Smooth muscle cell (in vitro differentiated cells): ENCODE measurements at regions not wholly inside any gene's neighbourhood (a gene's known extent, or its start where the extent isn't known, plus 50 kb on each side); places are given as distances from the start of the nearest gene placed in this dataset.

Source experiments
- DNase-seq: peaks from one replicate; lab custom pipeline; 2025; ENCODE audit not compliant: unreplicated experiment; lab: John Stamatoyannopoulos, UW
- H2AFZ ChIP-seq: fragments of 200-600 bp; sonication (generic); 2 replicates; pipeline ENCODE4 v1.6.0; 2016; ENCODE audit warnings: antibody characterized with exemption, low read depth, mild to moderate bottlenecking
- H3F3A ChIP-seq: fragments of 200-600 bp; sonication (generic); 2 replicates; pipeline ENCODE4 v1.6.0; 2017; ENCODE audit warnings: antibody characterized with exemption, low read depth
- H3K27ac ChIP-seq: fragments of 200-600 bp; sonication (generic); 2 replicates; pipeline ENCODE4 v1.5.1; 2016; ENCODE audit warnings: low read depth, mild to moderate bottlenecking
- H3K27me3 ChIP-seq: fragments of 200-600 bp; sonication (generic); 2 replicates; pipeline ENCODE4 v1.6.1; 2016; ENCODE audit warnings: low read depth, mild to moderate bottlenecking
- H3K36me3 ChIP-seq: fragments of 200-600 bp; sonication (generic); 2 replicates; pipeline ENCODE4 v1.5.1; 2016; ENCODE audit warnings: low read depth
- H3K4me1 ChIP-seq: fragments of 200-600 bp; sonication (generic); 2 replicates; pipeline ENCODE4 v1.5.1; 2016; ENCODE audit warnings: low read depth
- H3K4me2 ChIP-seq: fragments of 200-600 bp; sonication (generic); 2 replicates; pipeline ENCODE4 v1.6.0; 2016; ENCODE audit warnings: mild to moderate bottlenecking
- H3K4me3 ChIP-seq: fragments of 200-600 bp; sonication (generic); 2 replicates; pipeline ENCODE4 v1.5.1; 2016; ENCODE audit warnings: mild to moderate bottlenecking
- H3K79me2 ChIP-seq: fragments of 200-600 bp; sonication (generic); 2 replicates; pipeline ENCODE4 v1.6.0; 2016; ENCODE audit warnings: low read depth, mild to moderate bottlenecking
- H3K9ac ChIP-seq: fragments of 200-600 bp; sonication (generic); 2 replicates; pipeline ENCODE4 v1.6.0; 2016; ENCODE audit warnings: low read depth
- H3K9me3 ChIP-seq: fragments of 200-600 bp; sonication (generic); replicated peaks from 2 replicates; pipeline ENCODE4 v1.5.1; 2016; ENCODE audit warnings: low read depth
- H4K20me1 ChIP-seq: fragments of 200-600 bp; sonication (generic); 2 replicates; pipeline ENCODE4 v1.6.0; 2016; ENCODE audit warnings: low read depth
- CTCF ChIP-seq: fragments of 200-600 bp; sonication (generic); IDR thresholded peaks from 2 replicates; pipeline ENCODE4 v1.5.1; 2017; ENCODE audit warnings: borderline replicate concordance, mild to moderate bottlenecking, antibody characterized with exemption; ENCODE audit not compliant: insufficient read depth, poor library complexity, severe bottlenecking
- WGBS: methylation state at CpG from one replicate; pipeline ENCODE4 v1.1.7; 2016; ENCODE audit warnings: low lambda C conversion rate; 5-methylcytosine and 5-hydroxymethylcytosine counted together

- H3F3A ChIP-seq, result no peaks in the 10 kb centered on the region
- no peak overlapping the region for H3K27ac ChIP-seq
- WGBS, result 82% methylated on average over 10 of the region's 10 CpGs
- no peaks in the 10 kb centered on the region for H3K79me2 ChIP-seq
- H2AFZ ChIP-seq, result no peak overlapping the region
- H3K4me3 ChIP-seq, result no peak overlapping the region
- no peaks in the 10 kb centered on the region for H3K4me1 ChIP-seq
- H3K4me2 ChIP-seq, result no peak overlapping the region
- no peaks in the 10 kb centered on the region for H3K36me3 ChIP-seq
- H3K9ac ChIP-seq, result no peak overlapping the region
- peaks cover 38% of the 10 kb centered on the region for H3K27me3 ChIP-seq
- no peaks in the 10 kb centered on the region for H4K20me1 ChIP-seq
- no peaks in the 10 kb centered on the region for H3K9me3 ChIP-seq
- no peak for TF ChIP-seq CTCF
- DNase-seq, result no peak
Measured at GRCh38 chr16:80366023-80366422, 174.8 kb upstream of the DYNLRB2 start.

GRCh38 chr16:80362816-80363215, 178.0 kb upstream of the DYNLRB2 start:
- no peaks in the 10 kb centered on the region for H3K9me3 ChIP-seq
- no peaks in the 10 kb centered on the region for H3K79me2 ChIP-seq
- no peaks in the 10 kb centered on the region for H3F3A ChIP-seq
- no peaks in the 10 kb centered on the region for H3K36me3 ChIP-seq
- no peak overlapping the region for H3K4me2 ChIP-seq
- peaks cover 41% of the 10 kb centered on the region for H3K27me3 ChIP-seq
- no peak overlapping the region for H3K4me3 ChIP-seq
- H3K27ac ChIP-seq, result no peak overlapping the region
- DNase-seq, result no peak
- no peaks in the 10 kb centered on the region for H4K20me1 ChIP-seq
- no peak overlapping the region for H2AFZ ChIP-seq
- 97% methylated on average over 3 of the region's 3 CpGs for WGBS
- H3K4me1 ChIP-seq, result no peaks in the 10 kb centered on the region
- TF ChIP-seq CTCF, result no peak
- no peak overlapping the region for H3K9ac ChIP-seq

- Histone ChIP-seq H3K79me2 (no peaks in the 10 kb centered on the region), H4K20me1 (no peaks in the 10 kb centered on the region), H3K27me3 (peaks cover 3% of the 10 kb centered on the region), H3K27ac (no peak overlapping the region), H3F3A (no peaks in the 10 kb centered on the region), H3K4me1 (no peaks in the 10 kb centered on the region), H3K36me3 (no peaks in the 10 kb centered on the region), H2AFZ (no peak overlapping the region), H3K4me2 (no peak overlapping the region), H3K4me3 (no peak overlapping the region), H3K9me3 (no peaks in the 10 kb centered on the region), H3K9ac (no peak overlapping the region)
- no peak for DNase-seq
- no peak for TF ChIP-seq CTCF
- WGBS, result 92% methylated on average over 9 of the region's 9 CpGs
Measured at GRCh38 chr16:80356365-80356764, 184.4 kb upstream of the DYNLRB2 start.

GRCh38 chr16:80355335-80355734, 185.5 kb upstream of the DYNLRB2 start:
- peaks cover 3% of the 10 kb centered on the region for H3K27me3 ChIP-seq
- 90% methylated on average over 1 of the region's 1 CpG for WGBS

More at GRCh38 chr16:80355335-80355734, 185.5 kb upstream of the DYNLRB2 start:
- H3K9ac ChIP-seq, result no peak overlapping the region
- no peak overlapping the region for H3K4me3 ChIP-seq
- no peak for TF ChIP-seq CTCF
- no peak overlapping the region for H3K4me2 ChIP-seq
- no peaks in the 10 kb centered on the region for H3K36me3 ChIP-seq
- no peak overlapping the region for H3K27ac ChIP-seq
- no peak overlapping the region for H2AFZ ChIP-seq
- DNase-seq, result no peak
- no peaks in the 10 kb centered on the region for H3K79me2 ChIP-seq
- no peaks in the 10 kb centered on the region for H3K9me3 ChIP-seq
- H4K20me1 ChIP-seq, result no peaks in the 10 kb centered on the region
- H3F3A ChIP-seq, result no peaks in the 10 kb centered on the region
- no peaks in the 10 kb centered on the region for H3K4me1 ChIP-seq
